ENCODE measurements at regions not wholly inside any gene's neighbourhood (a gene's known extent, or its start where the extent isn't known, plus 50 kb on each side); places are given as distances from the start of the nearest gene placed in this dataset.

DNA sequence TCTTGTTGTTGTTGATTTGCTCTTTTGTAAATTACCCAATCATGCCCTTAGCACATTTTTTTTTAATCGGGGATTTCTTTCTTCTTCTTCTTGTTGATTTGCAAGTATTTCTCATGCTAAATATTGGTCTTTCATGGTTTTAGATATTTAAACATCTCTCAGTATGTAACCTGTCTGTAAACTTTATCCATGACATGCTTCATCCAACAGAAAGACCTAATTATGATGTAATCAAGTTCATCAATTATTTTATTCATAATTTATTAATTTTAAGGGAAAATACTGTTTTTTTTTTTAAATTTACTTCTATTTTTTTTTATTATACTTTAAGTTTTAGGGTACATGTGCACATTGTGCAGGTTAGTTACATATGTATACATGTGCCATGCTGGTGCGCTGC is 69.8 kb downstream of the TNFSF18 start:
- no peak for DNase-seq (ENCODE audit: low read depth)
